GM19395 (cell line): ENCODE measurements at regions not wholly inside any gene's neighbourhood (a gene's known extent, or its start where the extent isn't known, plus 50 kb on each side); places are given as distances from the start of the nearest gene placed in this dataset.

ENCODE experiments used
- ATAC-seq: cut with Tn5 transposase; IDR thresholded peaks from one replicate; pipeline ENCODE4 v1.9.1; 2021; ENCODE audit warnings: mild to moderate bottlenecking, moderate library complexity; ENCODE audit not compliant: unreplicated experiment

GRCh38 chr20:57112448-57112847, 154.0 kb downstream of the BMP7 start:
- ATAC-seq, result no peak

- ATAC-seq, result no peak
Observed at GRCh38 chr20:57114290-57115005, 152.0 kb downstream of the BMP7 start.

- ATAC-seq, result no peak
Observed at GRCh38 chr20:57117296-57117695, 149.1 kb downstream of the BMP7 start.

- ATAC-seq, result no peak
Observed at GRCh38 chr20:57118107-57118769, 148.2 kb downstream of the BMP7 start.
